Suppressor macrophage treated with lipopolysaccharide for 1 hour (primary cell): ENCODE measurements at regions not wholly inside any gene's neighbourhood (a gene's known extent, or its start where the extent isn't known, plus 50 kb on each side); places are given as distances from the start of the nearest gene placed in this dataset.
A peak's percentile ranks its signal among the peaks of the same experiment; 100 is the strongest.
"Not testable (repeated sequence)": the region's sequence is repeated elsewhere in the genome, so short reads cannot be mapped to it uniquely, and the experiment has no call there.

Source experiments
- DNase-seq, 3 donors: peaks; one replicate each; pipeline ENCODE4 v3.0.0-alpha.2; 2020 to 2022

DNA sequence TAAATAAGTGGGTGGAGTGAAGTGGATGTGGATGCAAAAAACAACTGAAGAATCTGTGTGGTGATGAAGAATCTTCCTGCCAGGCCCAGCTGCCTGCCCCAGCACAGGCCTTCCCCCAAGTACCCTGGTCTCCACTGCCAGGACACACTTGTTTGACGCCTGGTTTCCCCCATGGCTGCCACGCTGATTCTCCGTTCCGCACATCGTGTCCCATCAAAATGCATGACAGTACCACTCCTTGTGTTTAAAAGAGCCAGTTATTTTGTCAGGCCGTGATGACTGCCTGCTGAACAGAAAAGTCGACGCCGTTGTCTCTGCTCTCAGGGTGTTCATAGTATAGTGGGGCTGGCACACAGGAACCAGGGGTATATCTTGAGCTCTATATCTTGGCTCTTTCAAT, 50.3 kb upstream of the KYNU start:
- no peak for DNase-seq

DNA sequence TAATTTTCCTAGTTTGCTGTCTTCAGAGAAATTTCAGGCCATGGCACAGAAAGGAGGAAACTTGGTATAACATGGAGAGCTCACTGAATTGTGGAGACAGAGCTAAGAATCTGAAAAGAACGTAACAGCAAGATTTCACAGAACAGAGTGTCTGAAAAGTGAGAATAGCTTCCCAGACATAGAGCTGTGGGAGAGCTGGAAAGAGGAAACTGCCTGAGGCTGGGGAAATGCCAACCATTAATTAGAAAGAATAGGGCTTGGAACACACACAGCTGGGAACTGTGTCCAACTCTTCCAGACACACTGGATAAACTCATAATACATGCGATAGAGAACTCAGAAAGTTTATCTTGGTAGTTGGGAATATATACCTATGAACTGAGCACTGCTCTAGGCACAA, 51.6 kb upstream of the KYNU start:
- peak; percentile 23 to 38 (median 35) for DNase-seq

DNA sequence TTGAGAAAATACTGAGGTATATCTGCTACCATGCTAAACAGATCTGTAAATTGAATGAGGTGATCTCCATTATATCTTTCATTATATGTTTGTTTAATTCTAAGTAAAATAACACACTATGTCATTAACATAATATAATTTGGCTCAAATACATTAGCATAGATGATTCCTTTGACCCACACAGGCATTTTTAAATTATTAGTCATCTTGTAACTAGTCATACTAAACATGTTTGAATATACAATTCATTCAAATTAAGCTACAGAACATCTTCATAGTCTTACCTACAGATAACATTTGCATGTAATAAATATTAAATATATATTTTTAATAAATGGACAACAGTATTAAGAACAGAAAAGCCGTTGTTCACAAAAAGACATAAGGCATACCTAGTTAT, 52.7 kb upstream of the KYNU start:
- no peak for DNase-seq

DNA sequence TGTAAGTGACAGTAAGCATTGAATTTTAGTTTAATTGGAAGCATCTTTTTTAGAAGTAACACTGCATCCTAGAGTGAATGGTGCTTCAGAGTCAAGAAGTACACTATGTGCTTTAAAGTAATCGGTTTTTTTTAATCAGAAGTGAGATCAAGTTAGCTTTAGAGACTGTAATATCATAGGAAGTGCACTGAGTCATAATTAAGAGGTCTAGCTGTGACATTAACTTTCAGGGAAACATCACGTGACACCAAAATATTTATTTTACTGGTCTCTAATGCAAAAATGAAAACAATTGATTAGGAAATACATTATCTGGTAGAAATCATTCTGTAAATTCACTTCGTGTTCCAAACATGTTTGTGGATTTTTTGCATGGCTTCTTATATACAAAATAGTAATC, 55.3 kb upstream of the KYNU start:
- no peak for DNase-seq

DNA sequence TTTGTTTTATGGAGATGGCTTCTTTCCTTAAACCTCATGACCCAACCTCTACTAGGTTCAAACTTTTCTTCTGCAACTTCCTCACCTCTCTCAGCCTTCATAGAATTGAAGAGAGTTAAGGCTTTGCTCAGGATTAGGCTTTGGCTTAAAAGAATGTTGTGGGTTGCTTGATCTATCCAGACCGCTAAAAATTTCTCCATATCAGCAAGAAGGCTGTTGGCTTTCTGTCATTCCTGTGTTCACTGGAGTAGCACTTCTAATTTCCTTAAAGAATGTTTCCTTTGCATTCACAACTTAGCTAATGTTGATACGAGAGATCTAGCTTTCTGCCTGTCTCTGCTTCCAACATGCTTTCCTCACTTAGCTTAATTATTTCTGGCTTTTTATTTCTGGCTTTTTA, 58.1 kb upstream of the KYNU start:
- DNase-seq: no peak

DNA sequence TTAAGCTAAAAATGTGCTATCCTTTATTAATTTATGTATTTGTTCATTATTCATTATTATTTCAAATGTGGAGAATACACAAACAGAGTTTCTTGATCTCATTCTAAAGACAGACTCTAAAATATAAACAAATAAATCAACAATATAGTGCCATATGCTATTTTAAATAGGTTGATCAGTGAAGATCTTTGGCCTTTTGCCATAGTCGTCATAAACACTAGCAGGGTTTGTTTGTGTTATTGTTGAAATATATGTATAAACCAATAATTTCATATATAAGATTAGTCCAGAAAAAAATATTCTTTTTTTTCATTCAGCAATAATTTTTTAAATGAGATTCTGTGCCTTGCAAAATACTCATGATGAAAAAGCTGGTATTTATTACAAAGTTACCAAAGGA, 62.1 kb upstream of the KYNU start:
- DNase-seq: no peak

DNA sequence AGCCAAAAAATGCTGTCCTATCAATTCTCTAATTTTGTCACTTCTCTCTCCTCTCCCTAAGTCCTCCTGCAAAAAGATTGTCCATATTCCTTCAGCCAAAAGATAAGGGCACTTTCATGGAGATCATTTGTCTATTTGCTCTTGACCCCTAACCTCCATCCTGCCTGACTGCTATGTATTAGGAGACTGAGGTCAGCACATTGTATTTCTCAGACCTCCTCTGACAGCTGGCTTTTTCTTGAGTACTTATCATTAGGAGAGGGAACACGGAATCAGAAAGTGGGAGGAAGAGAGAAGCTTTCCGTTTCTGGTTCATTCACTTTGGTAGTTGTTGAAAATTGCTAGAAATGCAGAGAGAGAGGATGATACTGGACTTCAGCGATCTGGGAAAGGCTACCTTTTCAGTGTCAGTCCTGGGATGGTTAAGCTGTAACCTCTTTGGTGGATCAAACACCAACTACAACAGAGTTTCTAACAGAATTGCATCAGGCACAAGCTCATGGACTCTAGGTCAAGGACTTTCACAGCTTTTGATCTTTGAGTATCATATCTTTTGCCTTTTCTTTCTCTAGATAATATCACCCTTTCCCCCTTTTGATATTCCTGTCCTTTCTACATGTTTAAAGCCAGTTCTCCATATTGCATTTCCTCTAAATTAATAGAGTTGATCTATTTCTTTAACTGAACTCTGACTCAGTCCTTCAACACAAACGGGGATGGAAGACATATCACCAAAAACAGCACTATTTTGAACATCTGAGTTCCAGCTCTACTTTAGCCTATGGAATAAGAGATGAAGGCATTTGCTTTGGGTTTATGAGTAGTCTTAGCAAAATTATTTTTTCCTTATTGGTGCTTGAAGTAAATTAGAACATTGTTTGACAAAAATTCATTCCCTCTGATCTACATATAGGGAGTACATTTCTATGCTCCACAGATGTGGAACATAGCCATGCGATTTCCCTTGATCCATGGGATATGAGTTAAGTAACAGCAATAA, 63.3 kb upstream of the KYNU start:
- no peak for DNase-seq

DNA sequence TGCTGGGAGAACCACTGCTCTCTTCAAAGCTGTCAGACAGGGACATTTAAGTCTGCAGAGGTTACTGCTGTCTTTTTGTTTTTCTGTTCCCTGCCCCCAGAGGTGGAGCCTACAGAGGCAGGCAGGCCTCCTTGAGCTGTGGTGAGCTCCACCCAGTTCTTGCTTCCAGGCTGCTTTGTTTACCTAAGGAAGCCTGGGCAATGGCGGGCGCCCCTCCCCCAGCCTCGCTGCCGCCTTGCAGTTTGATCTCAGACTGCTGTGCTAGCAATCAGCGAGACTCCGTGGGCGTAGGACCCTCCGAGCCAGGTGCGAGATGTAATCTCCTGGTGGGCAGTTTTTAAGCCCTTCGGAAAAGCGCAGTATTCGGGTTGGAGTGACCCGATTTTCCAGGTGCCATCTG, 65.8 kb upstream of the KYNU start:
- DNase-seq: not testable (repeated sequence)

DNA sequence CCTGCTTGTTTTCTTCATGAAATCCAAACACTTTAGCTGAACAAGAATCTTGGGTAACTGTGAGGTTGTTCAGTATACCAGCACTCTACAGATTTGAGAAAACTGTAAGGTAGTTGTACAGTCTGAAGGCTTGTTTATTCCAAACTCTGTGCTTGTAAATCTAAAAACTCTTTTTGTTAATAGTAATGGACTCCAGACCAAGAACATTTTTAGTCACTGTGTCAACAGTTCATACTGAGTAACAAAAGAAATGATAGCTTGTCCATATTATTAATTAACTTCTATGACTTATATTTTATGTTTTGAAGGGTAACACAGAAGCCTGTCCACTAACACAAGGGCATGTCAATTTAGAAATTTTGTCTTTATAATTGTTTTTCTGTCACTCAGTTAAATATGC, 72.2 kb upstream of the KYNU start:
- DNase-seq: no peak

DNA sequence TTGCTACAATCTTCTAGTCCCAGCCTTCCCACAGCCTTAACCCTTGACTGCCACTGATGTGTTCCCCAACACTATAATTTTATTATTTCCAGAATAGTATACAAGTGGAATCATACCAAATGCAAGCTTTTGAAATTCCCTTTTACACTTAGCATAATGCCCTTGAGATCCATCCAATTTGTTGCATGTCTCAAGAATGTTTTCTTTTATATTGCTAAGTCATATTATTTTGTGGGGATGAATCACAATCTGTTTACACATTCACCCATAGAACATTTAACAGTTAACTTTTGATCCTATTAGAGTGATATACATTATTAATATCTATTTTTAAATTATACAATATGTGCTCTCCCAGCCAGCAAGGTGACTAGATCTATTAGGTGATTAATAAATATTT, 74.3 kb upstream of the KYNU start:
- no peak for DNase-seq

DNA sequence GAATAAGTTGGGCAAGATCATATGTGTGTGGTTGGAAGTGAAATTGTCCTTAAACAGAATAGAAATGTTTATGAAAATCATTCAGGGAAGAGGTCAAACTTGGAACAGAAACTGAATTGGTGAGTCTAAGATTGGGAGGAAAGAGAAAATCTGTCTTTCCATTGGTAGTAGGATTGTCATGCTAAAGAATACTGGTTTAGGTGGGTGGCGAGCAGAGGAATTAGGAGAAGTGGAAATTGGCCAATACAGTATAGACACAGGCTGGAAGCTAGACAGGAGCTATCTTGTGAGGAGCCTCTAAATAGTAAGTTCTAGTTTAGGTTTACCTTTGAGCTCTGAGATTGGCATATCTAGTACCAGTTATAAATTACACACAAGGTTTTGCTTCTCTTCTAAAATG, 80.9 kb upstream of the KYNU start:
- DNase-seq: peak; percentile 31 to 50 (median 41)

DNA sequence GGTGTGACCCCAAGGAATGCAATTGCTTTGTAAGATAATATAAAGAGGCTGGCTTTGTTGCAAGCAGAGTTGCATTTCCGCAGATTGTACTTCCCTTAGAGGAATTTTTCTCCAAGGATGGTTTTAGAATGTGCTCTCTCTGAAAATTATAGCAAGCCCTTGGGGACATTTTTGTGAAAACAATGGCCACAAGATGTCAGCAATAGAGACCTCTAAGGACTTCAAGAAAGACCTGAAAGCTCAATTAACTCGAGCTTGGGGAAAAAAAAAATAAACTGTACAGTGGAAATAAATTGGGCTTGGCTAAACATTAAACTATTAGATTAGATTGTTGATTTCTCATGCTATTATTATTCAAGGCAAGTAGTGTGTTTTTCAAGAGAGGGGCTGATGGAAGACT, 81.3 kb upstream of the KYNU start:
- no peak for DNase-seq

DNA sequence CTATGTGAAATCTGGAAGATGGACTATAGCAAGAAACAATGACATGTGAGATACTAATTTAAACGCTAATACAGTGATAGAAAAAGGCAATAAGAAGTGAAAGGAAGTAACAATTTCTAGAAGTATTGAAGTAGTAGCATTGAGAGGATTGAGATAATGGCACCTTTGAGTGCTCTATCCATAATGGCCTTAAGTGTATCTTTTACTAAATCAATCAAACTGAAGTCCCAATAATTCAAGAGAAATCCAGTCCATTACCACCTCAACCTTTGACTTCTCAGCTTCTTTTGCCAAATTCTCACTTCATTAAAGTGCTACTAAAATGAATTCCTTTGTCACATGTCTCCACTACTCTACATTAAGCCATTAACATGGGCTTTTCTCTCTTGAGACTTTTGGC, 82.6 kb upstream of the KYNU start:
- DNase-seq: no peak

DNA sequence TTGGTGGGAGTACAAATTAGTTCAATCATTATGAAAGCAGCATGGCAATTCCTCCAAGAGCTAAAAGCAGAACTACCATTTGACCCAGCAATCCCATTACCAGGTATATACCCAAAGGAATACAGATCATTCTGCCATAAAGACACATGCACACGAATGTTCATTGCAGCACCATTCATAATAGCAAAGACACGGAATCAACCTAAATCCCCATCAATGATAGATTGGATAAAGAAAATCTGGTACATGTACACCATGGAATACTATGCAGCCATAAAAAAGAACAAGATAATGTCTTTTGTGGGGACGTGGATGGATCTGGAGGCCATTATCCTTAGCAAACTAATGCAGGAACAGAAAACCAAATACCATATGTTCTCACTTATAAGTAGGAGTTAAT, 85.1 kb upstream of the KYNU start:
- DNase-seq: not testable (repeated sequence)

DNA sequence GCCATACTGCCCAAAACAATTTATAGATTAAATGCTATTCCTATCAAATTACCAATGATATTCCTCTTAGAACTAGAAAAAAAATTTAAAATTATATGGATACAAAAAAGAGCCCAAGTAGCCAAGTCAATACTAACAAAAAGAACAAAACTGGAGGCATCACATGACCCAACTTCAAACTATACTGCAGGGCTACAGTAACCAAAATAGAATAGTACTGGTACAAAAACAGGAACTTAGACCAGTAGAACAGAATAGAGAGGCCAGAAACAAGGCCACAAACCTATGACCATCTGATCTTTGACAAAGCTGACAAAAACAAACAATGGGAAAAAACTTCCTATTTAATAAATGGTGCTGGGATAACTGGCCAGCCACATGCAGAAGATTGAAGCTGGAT, 86.1 kb upstream of the KYNU start:
- DNase-seq: peak in 1 of 3 donors; percentile 20

DNA sequence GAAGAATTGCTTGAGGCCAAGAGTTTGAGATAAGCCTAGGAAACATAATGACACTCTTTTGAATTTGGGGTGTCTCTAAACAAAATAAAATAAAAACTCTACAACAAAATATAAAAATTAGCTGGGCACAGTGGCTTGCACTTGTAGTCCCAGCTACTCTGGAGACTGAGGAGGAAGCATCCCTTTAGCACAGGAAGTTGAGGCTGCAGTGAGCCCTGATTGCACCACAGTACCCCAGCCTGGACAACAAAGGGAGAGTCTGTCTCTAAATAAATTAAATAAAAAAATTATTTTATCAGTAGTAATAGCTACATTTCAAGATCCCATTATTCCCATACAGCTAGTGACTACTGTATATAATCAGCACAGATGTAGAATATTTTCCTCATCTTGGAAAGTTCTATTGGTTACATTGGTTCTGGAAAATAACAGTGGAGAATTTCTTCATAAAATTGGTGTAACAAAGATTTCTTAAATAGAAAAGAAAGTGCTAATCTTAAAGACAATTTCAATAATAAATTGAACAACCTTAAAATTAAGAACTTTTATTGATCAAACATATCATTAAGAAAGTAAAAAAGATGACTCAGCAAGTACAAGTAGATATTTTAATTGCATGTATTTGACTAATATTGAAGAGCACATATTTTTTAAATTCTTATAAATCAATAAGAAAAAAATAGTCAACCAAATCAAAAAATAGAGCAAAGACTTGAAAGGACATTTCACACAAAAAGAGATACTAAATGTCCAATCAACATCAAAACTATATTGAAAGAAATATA, 90.4 kb upstream of the KYNU start:
- DNase-seq: peak; percentile 29 to 46 (median 30)

DNA sequence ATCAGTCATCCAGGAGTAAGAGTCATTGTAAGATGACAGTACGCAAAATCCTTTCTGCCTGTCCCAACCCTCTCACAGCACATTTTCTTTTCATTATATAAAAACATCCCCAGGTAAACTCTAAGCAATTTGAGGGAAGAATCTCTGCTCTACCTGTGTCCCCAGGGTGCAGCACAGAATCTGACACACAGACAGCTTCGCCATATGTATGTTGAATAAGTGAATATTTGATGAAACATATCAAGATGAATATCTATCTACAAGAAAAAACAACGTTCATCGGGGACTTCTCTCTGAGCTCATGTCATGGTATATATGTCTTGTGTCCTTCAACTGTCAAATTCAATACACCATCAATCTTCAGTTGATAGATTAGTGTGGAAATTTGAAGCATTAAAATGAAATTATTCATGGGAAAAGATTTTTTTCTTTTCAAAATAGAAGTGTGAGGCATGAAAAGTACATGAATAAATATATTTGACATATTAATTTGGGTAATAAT, 94.5 kb upstream of the KYNU start:
- DNase-seq: no peak

DNA sequence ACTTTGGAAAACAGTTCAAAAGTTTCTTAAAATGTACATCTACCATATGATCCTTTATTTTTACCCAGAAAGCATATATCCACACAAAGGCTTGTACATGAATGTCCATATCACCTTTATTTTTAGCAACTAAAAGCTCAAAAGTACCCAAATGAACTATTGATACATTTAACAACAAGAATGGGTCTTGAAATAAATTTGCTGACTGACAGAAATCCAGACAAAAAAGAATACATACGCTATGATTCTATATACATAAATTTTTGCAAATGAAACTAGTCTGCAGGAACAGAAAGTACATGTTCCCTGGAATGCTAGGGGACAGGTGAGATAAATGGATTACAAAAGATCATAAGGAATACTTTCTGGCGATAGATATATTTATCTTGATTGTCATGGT, 96.3 kb upstream of the KYNU start:
- DNase-seq: no peak

DNA sequence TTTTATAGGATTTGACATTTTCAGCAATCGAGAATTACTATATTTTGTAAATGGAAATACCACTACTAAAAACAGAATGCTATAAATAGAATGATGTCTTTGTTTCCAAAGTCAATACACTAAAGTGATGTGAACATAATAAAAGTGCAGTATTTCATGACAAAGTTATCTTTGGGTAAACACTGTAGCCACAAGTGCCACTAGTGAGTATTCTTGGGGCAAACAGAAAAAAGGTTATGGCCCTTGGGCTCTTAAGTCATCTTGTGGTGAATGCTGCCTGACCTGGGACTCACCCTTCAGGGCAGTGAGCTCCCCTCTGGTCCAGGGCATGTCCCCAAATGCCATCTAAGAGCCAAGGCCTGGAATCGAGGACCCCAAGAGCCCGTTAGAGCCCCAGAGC, 99.2 kb upstream of the KYNU start:
- no peak for DNase-seq

DNA sequence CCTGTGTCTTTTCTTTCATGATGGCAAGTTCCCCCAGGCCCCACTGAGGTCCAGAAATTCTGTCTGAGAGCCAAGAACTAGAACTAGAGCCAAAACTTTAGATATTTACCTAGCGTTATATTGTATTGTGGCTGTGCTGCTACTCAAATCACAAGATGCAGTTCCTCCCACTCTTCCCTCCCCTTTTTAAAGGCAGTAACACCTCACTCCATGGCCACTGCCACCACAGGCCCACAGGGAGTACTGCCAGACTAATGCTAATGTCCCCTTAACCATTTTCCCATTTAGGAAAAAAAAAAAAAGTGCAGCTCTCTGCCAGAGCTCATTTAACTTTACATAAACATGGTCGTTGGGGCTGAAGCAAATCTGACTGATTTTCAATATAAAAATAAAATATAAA, 99.7 kb upstream of the KYNU start:
- DNase-seq: no peak

DNA sequence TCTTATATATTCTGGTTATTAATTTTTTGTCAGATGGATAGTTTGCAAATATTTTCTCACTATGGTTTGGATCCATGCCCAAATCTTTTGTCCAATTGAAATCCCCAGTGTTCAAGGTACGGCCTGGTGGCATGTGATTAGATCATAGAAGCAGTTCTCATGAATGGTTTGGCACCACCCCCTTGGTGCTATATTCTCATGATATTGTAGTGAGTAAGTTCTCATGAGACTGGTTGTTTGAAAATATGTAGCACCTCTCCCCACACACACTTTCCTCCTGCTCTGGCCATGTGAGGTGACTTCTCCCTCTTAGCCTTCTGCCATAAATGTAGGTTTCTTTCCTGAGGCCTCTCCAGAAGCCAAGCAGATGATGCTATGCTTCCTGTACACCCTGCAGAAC, 107.7 kb upstream of the KYNU start:
- no peak for DNase-seq

DNA sequence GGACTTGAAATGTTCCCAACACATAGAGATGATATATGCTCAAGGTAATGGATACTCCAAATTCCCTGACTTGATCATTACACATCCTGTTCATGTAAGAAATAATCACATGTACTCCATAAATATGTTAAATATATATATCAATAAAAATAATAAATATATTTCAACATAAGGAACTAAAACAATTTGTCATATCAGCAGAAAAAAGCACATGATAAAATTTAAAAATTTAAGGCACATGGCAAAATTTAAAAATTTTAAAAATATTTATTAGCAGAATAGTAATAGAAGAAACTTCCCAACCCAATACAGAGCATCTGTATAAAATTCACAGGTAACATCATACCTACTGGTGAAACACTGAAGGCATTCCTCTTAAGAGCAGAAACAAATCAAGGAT, 109.6 kb upstream of the KYNU start:
- DNase-seq: no peak

DNA sequence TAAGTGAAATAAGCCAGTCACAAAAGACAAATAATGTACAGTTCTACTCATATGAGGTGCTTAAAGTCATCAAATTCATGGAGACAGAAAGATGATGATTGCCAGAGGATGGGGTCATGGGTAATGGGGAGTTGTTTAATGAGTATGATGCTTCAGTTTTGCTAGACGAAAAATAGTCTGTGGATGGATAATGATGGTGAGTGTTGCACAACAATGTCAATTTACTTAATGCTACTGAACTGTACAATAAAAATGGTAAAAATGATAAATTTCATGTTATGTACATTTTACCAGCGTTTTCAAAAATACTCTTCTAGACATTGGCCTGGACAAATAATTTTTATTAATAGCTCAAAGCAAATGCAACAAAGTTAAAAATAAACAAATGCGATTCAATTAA, 118.5 kb upstream of the KYNU start:
- peak in 1 of 3 donors; percentile 9 for DNase-seq

DNA sequence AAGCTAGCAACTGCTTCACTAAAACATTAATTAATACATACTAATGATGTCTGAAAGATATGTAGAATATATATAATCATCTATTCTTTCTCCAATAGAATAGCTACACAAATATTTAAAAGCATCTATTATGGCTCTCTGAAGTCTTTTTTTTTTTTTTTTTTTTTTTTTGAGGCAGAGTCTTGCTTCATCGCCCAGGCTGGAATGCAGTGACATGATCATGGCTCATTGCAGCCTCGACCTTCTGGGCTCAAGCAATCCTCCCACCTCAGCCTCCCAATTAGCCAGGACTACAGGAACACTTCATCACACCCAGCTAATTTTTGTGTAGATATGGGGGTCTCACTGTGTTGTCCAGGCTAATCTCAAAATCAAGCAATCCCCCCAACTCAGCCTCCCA, 120.4 kb upstream of the KYNU start:
- DNase-seq: no peak
